ENCODE measurements at regions not wholly inside any gene's neighbourhood (a gene's known extent, or its start where the extent isn't known, plus 50 kb on each side); places are given as distances from the start of the nearest gene placed in this dataset.
A peak's percentile ranks its signal among the peaks of the same experiment; 100 is the strongest.

GRCh38 chr2:187138265-187138664 lies 289.3 kb upstream of the ZSWIM2 start:
- H3K36me3 ChIP-seq (replicated peaks in 1 of 2; ENCODE audit: insufficient read depth in 1 of 2, low read depth in 2 of 2) = no peaks in the 10 kb centered on the region
- 11 to 29% methylated on average over 1 of the region's 1 CpG for WGBS, 2 donors
- no peaks in the 10 kb centered on the region for H3K4me1 ChIP-seq
- no peak overlapping the region for H3K27ac ChIP-seq
- DNase-seq (peak in 1 of 4 donors; percentile 6), ATAC-seq (no peak)
- no peaks in the 10 kb centered on the region for H3K27me3 ChIP-seq
- no peak overlapping the region for H3K4me3 ChIP-seq
- TF ChIP-seq POLR2A (IDR thresholded peaks at IDR 0.05) = no peak
- TF ChIP-seq, protein P1, sequence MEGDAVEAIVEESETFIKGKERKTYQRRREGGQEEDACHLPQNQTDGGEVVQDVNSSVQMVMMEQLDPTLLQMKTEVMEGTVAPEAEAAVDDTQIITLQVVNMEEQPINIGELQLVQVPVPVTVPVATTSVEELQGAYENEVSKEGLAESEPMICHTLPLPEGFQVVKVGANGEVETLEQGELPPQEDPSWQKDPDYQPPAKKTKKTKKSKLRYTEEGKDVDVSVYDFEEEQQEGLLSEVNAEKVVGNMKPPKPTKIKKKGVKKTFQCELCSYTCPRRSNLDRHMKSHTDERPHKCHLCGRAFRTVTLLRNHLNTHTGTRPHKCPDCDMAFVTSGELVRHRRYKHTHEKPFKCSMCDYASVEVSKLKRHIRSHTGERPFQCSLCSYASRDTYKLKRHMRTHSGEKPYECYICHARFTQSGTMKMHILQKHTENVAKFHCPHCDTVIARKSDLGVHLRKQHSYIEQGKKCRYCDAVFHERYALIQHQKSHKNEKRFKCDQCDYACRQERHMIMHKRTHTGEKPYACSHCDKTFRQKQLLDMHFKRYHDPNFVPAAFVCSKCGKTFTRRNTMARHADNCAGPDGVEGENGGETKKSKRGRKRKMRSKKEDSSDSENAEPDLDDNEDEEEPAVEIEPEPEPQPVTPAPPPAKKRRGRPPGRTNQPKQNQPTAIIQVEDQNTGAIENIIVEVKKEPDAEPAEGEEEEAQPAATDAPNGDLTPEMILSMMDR (IDR thresholded peaks at IDR 0.05) = peak in 1 of 7 experiments; percentile 4
- intact Hi-C loops (cut with DNase I) = no loop called here
- no peaks in the 10 kb centered on the region for H3K9me3 ChIP-seq

DNA sequence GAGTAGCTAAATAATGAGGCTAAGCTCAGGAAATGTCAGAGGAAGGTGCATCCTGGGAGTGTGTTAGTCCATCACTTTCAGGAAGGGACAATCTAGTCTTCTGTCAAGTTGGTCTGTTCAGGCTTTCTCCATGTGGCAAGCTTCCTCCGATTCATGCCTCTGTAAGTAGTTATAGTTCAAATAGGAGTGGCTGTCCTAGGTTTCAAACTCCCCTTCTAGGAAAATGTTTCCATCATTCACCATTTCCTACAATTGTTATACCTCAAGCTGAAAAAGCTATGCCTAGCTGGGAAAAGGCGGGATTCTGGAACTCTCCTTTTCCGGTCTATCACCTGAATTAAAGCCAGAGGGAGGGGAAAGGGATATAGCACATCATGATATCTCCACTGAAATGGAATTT lies 287.7 kb upstream of the ZSWIM2 start:
- peak; percentile 12 for ATAC-seq
- TF ChIP-seq POLR2A (IDR thresholded peaks at IDR 0.05) = no peak
- TF ChIP-seq, protein P1 (IDR thresholded peaks at IDR 0.05) = no peak
- Histone ChIP-seq H3K27me3 (no peaks in the 10 kb centered on the region), H3K27ac (no peak overlapping the region), H3K4me1 (no peaks in the 10 kb centered on the region), H3K36me3 (replicated peaks in 1 of 2; ENCODE audit: insufficient read depth in 1 of 2, low read depth in 2 of 2) (no peaks in the 10 kb centered on the region), H3K9me3 (no peaks in the 10 kb centered on the region), H3K4me3 (no peak overlapping the region)
- DNase-seq = no peak
- WGBS, 2 donors = 74 to 79% methylated on average over 3 of the region's 3 CpGs
- intact Hi-C loops (cut with DNase I) = no loop called here

DNA sequence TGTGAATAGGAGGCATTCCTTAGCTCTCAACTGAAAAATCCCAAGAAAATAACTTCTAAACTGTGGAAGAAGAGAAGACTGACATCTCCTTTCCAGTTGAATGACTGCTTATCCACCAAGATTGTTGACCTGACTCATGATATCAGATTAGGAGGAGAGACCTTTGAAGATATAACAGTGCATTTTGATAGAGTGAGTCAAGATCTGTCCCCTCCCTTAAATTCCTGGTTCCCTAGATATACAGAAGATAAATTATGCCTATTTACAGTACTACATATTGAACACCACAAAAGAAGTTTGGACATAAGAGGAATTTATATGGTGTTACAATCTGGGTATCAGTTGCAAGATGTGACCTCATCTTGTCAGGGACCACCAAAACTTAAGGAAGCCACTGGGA lies 285.3 kb upstream of the ZSWIM2 start:
- Histone ChIP-seq H3K4me1 (no peaks in the 10 kb centered on the region), H3K27me3 (no peaks in the 10 kb centered on the region), H3K36me3 (replicated peaks in 1 of 2; ENCODE audit: insufficient read depth in 1 of 2, low read depth in 2 of 2) (no peaks in the 10 kb centered on the region), H3K27ac (no peak overlapping the region), H3K9me3 (no peaks in the 10 kb centered on the region), H3K4me3 (no peak overlapping the region)
- DNase-seq (no peak), ATAC-seq (no peak)
- intact Hi-C loops (cut with DNase I) = no loop called here
- TF ChIP-seq, protein P1 (IDR thresholded peaks at IDR 0.05) = no peak
- no peak for TF ChIP-seq POLR2A (IDR thresholded peaks at IDR 0.05)

DNA sequence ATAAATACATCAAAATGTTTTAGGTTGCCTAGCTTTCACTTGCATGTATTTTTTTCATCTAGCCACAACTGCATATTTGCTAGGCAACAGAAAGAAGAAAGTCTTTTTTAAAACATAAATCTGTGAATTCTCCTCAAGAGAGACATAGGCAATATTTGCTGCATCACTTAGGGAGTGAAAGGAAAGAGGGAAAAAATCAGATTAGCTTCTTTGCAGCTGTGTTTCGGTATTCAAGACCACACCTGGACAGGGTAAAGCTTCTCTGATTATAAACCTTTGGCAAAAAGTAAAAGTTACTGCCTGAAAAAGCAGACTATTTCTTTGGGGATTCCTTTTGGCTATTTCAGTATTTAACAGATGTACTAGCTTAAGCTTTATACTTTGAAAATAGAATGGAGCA lies 280.9 kb upstream of the ZSWIM2 start:
- Histone ChIP-seq H3K27me3 (no peaks in the 10 kb centered on the region), H3K9me3 (no peaks in the 10 kb centered on the region), H3K27ac (no peak overlapping the region), H3K36me3 (replicated peaks in 1 of 2; ENCODE audit: insufficient read depth in 1 of 2, low read depth in 2 of 2) (no peaks in the 10 kb centered on the region), H3K4me1 (no peaks in the 10 kb centered on the region), H3K4me3 (no peak overlapping the region)
- WGBS, 2 donors = 76 to 79% methylated on average over 1 of the region's 1 CpG
- intact Hi-C loops (cut with DNase I) = no loop called here
- ATAC-seq = no peak
- no peak for TF ChIP-seq POLR2A (IDR thresholded peaks at IDR 0.05)
- TF ChIP-seq, protein P1 (IDR thresholded peaks at IDR 0.05) = no peak
- DNase-seq = no peak

- TF ChIP-seq POLR2A (IDR thresholded peaks at IDR 0.05) = no peak
- TF ChIP-seq, protein P1 (IDR thresholded peaks at IDR 0.05) = no peak
- Histone ChIP-seq H3K9me3 (no peaks in the 10 kb centered on the region), H3K4me1 (no peaks in the 10 kb centered on the region), H3K27ac (no peak overlapping the region), H3K4me3 (no peak overlapping the region), H3K27me3 (no peaks in the 10 kb centered on the region), H3K36me3 (replicated peaks in 1 of 2; ENCODE audit: insufficient read depth in 1 of 2, low read depth in 2 of 2) (no peaks in the 10 kb centered on the region)
- intact Hi-C loops (cut with DNase I) = no loop called here
- ATAC-seq (no peak), DNase-seq (no peak)
Observed at GRCh38 chr2:187129306-187129705, 280.3 kb upstream of the ZSWIM2 start.

Data from body of pancreas (tissue), 4 donors.